IMR-90 (cell line): ENCODE measurements at regions not wholly inside any gene's neighbourhood (a gene's known extent, or its start where the extent isn't known, plus 50 kb on each side); places are given as distances from the start of the nearest gene placed in this dataset.

ENCODE experiments used
- BHLHE40 ChIP-seq: fragments of 150-350 bp; IDR thresholded peaks from 2 replicates; pipeline ENCODE4 v1.6.1; 2016; ENCODE audit warnings: mild to moderate bottlenecking, low read depth, low read length
- CEBPB ChIP-seq: IDR thresholded peaks from 2 replicates; pipeline ENCODE4 v1.6.1; 2012; ENCODE audit warnings: low read depth, low read length, improper control_type of control experiment
- CHD1 ChIP-seq: IDR thresholded peaks from 2 replicates; pipeline ENCODE4 v1.6.1; 2012; ENCODE audit warnings: low read depth, low read length, improper control_type of control experiment
- FOS ChIP-seq: fragments of 150-350 bp; IDR thresholded peaks from 2 replicates; pipeline ENCODE4 v1.6.1; 2016; ENCODE audit warnings: low read depth, low read length
- MAZ ChIP-seq: IDR thresholded peaks from 2 replicates; pipeline ENCODE4 v1.6.1; 2012; ENCODE audit warnings: low read depth, mild to moderate bottlenecking, low read length, improper control_type of control experiment, moderate library complexity, borderline replicate concordance
- MXI1 ChIP-seq: IDR thresholded peaks from 2 replicates; pipeline ENCODE4 v1.6.1; 2012; ENCODE audit warnings: low read depth, mild to moderate bottlenecking, low read length, moderate library complexity, borderline replicate concordance
- NFE2L2 ChIP-seq: fragments of 150-350 bp; IDR thresholded peaks from 2 replicates; pipeline ENCODE4 v1.6.1; 2016; ENCODE audit warnings: low read depth, mild to moderate bottlenecking, low read length
- POLR2A ChIP-seq: IDR thresholded peaks from 2 replicates; pipeline ENCODE4 v1.6.1; 2012; ENCODE audit warnings: mild to moderate bottlenecking, low read depth, low read length
- RAD21 ChIP-seq: IDR thresholded peaks from 2 replicates; pipeline ENCODE4 v1.6.1; 2012; ENCODE audit warnings: low read length, improper control_type of control experiment
- RCOR1 ChIP-seq: IDR thresholded peaks from 2 replicates; pipeline ENCODE4 v1.6.1; 2012; ENCODE audit warnings: mild to moderate bottlenecking, low read length, improper control_type of control experiment; ENCODE audit not compliant: insufficient replicate concordance
- RFX5 ChIP-seq: IDR thresholded peaks from 2 replicates; pipeline ENCODE4 v1.8.0; 2012; ENCODE audit warnings: low read depth, mild to moderate bottlenecking, low read length, moderate library complexity
- SMC3 ChIP-seq: fragments of 150-350 bp; IDR thresholded peaks from 2 replicates; pipeline ENCODE4 v1.6.1; 2016; ENCODE audit warnings: low read depth, mild to moderate bottlenecking, antibody characterized with exemption, low read length, moderate library complexity
- TF ChIP-seq, protein P1 (sequence below): conservative IDR thresholded peaks from 2 replicates; pipeline ENCODE4 v1.5.1; 2012; ENCODE audit warnings: mild to moderate bottlenecking, low read depth, low read length, improper control_type of control experiment
- TF ChIP-seq, protein P2 (sequence below): fragments of 150-350 bp; IDR thresholded peaks from 2 replicates; pipeline ENCODE4 v1.6.1; 2017; ENCODE audit warnings: mild to moderate bottlenecking, antibody characterized with exemption, low read length, low read depth

DNA sequence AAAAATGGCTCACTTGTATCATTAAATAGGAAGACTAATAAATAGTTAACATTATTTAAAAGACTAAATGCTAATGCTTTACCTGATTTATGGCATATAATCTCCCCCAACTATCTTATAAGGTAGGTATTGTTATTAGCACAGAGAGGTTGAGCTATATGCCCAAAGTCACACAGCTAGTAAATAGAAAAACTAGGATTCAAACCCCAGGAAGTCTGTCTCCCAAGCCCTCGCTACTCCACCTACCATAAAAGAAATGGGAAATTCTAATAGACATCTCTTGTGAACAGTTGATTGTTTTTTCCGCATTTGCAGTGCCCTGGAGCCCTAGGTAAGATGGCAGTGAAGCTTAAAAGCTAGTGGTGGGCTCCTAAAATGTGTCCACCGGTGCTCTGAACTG, 65.2 kb upstream of the SOD1 start:
- TF ChIP-seq, protein P1, sequence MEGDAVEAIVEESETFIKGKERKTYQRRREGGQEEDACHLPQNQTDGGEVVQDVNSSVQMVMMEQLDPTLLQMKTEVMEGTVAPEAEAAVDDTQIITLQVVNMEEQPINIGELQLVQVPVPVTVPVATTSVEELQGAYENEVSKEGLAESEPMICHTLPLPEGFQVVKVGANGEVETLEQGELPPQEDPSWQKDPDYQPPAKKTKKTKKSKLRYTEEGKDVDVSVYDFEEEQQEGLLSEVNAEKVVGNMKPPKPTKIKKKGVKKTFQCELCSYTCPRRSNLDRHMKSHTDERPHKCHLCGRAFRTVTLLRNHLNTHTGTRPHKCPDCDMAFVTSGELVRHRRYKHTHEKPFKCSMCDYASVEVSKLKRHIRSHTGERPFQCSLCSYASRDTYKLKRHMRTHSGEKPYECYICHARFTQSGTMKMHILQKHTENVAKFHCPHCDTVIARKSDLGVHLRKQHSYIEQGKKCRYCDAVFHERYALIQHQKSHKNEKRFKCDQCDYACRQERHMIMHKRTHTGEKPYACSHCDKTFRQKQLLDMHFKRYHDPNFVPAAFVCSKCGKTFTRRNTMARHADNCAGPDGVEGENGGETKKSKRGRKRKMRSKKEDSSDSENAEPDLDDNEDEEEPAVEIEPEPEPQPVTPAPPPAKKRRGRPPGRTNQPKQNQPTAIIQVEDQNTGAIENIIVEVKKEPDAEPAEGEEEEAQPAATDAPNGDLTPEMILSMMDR: no peak
- TF ChIP-seq POLR2A (no peak), BHLHE40 (no peak), FOS (no peak), CEBPB (no peak), RFX5 (no peak), MAZ (no peak), RAD21 (no peak), SMC3 (no peak), MXI1 (no peak), RCOR1 (no peak), NFE2L2 (no peak), CHD1 (no peak)
- TF ChIP-seq, protein P2, sequence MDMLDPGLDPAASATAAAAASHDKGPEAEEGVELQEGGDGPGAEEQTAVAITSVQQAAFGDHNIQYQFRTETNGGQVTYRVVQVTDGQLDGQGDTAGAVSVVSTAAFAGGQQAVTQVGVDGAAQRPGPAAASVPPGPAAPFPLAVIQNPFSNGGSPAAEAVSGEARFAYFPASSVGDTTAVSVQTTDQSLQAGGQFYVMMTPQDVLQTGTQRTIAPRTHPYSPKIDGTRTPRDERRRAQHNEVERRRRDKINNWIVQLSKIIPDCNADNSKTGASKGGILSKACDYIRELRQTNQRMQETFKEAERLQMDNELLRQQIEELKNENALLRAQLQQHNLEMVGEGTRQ: no peak
